Retinal pigment epithelial cell (primary cell): ENCODE measurements at regions not wholly inside any gene's neighbourhood (a gene's known extent, or its start where the extent isn't known, plus 50 kb on each side); places are given as distances from the start of the nearest gene placed in this dataset.

Experiments used
- DNase-seq: peaks from one replicate; pipeline ENCODE4 v3.0.0-alpha.2; 2010; ENCODE audit warnings: low read depth
- H3K4me3 ChIP-seq: 2 replicates; pipeline ENCODE4 v1.5.1; 2011; ENCODE audit warnings: mild to moderate bottlenecking, low read length, control low read depth, moderate library complexity
- TF ChIP-seq, protein P1 (sequence below): conservative IDR thresholded peaks from 2 replicates; pipeline ENCODE4 v1.5.1; 2011; ENCODE audit warnings: low read depth, low read length, control low read depth, inconsistent platforms

DNA sequence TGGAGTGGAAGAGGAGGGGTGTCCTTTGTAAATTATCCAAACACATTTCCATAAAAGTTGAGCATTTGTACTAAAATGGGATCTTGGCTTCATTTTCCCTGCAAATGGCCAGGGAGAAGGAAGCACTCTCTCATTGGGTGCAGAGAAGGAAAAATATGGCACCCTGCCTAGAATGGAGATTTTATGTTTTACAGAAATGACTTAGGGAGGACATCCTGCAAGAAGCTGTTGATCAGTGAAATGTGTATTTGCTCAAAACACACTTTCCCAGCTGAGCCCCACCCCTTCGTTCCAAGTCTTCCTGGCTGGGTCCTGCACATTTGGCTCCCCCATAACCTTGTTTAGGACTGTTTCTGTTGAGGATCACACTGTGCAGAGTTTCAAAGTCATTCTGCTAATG is 213.5 kb upstream of the TAPT1 start:
- DNase-seq, result no peak
- TF ChIP-seq, protein P1, sequence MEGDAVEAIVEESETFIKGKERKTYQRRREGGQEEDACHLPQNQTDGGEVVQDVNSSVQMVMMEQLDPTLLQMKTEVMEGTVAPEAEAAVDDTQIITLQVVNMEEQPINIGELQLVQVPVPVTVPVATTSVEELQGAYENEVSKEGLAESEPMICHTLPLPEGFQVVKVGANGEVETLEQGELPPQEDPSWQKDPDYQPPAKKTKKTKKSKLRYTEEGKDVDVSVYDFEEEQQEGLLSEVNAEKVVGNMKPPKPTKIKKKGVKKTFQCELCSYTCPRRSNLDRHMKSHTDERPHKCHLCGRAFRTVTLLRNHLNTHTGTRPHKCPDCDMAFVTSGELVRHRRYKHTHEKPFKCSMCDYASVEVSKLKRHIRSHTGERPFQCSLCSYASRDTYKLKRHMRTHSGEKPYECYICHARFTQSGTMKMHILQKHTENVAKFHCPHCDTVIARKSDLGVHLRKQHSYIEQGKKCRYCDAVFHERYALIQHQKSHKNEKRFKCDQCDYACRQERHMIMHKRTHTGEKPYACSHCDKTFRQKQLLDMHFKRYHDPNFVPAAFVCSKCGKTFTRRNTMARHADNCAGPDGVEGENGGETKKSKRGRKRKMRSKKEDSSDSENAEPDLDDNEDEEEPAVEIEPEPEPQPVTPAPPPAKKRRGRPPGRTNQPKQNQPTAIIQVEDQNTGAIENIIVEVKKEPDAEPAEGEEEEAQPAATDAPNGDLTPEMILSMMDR, result no peak
- no peak overlapping the region for H3K4me3 ChIP-seq

DNA sequence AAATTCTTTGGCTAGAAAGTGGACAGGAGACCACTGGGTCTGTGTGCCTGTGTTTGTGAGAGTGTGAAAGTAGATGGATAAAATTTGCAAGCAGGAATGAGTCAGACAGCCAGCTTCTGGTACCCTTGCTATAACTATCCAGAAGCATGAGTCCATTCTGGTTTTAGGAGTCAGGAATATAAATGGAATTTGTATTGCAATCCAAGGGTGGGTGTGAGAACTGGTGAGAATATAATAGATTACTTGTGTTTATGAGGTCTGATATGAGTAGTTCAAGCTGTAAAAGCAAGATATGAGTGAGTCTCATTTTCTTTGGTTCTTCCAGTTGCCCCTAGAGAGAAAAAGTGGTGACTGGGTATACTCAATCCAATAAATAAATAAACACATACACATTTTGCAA is 212.7 kb upstream of the TAPT1 start:
- H3K4me3 ChIP-seq, result no peak overlapping the region
- TF ChIP-seq, protein P1, result no peak
- DNase-seq, result no peak

DNA sequence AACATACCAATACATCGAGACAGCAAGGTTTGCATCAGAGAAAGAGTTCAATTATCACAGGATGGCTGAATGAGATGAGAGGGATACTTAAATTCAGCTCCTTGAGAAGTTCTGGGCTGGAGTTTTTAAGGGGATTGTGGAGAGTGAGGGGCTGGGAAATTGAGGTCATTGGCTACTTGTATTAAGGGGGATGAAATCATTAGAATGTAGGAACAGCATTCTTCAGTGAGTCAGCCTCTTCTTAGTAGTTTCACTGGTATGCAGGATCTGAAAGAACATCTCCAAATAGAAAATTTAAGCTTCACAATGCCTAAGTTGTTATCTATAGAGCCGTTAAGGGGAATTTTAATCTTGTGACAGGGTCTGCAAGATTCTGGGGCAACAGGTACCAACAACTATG is 211.6 kb upstream of the TAPT1 start:
- DNase-seq, result no peak
- TF ChIP-seq, protein P1, result no peak
- H3K4me3 ChIP-seq, result no peak overlapping the region

DNA sequence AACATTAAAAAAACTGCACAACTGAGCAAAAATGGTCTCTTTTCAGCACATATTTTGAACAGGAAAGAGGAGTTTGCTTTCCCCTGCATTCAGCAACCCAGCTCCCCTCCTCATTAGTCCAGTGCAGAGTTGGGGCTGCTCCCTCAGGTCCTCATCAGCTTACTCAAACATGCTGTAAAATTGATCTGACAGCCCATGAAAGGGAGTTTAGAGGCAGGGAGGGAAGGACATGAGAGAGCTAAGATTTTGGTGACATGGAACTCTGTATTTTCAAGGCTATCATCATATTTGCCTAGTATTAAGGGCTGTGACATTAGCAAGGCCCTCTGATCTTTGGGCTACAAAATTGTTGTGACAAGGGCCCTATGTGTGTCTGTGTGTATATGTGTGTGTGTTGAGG is 205.6 kb upstream of the TAPT1 start:
- H3K4me3 ChIP-seq, result no peak overlapping the region
- TF ChIP-seq, protein P1, result no peak
- no peak for DNase-seq

DNA sequence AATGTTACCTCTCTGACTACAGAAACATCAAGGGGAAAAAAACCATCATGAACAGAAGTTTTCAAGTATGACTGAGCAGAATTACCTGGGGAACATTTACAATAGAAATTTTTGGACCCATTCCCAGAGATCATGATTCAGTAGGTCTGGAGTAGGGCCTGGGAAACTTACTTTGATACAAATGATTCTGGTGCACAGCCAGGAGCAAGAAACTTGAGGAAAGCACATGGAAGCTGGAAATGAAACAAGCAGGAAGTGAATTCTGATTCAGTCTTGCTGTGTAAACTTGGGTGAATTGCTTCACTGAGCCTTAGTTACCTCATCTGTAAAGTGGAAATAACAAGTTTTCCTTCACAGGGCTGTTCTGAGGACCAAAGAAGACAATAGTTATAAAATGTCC is 192.5 kb upstream of the TAPT1 start:
- DNase-seq, result peak; percentile 39
- H3K4me3 ChIP-seq, result no peak overlapping the region
- TF ChIP-seq, protein P1, result no peak

DNA sequence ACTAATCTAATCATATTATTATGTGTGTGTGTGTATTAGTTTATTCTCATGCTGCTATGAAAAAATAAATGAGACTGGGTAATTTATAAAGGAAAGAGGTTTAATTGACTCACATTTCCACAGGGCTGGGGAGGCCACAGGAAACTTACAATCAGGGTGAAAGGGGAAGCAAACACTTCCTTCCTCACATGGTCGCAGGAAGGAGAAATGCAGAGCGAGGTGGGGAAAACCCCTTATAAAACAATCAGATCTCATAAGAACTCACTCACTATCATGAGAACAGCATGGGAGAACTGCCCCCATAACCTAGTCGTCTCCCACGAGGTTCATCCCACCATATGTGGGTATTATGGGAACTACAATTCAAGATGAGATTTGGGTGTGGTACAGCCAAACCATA is 190.9 kb upstream of the TAPT1 start:
- TF ChIP-seq, protein P1, result no peak
- H3K4me3 ChIP-seq, result no peak overlapping the region

DNA sequence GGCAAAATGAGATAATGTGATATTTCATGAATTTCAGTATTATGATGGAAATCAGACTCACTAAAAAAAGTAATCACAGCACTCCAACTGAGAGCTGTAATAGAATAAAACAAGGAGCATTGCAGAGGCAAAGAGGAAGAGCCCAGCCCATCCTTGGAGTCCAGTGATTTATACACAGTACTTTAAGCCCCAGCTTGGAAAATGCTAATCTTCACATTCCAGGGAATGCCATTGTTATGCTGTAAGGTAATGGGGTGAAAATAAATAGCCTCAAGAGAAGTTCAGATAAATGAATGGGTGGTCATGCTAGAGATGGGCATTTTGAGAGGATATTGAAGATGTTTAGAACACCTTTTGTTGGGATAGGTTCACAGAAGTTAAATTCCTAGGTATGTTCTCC is 190.3 kb upstream of the TAPT1 start:
- no peak overlapping the region for H3K4me3 ChIP-seq
- TF ChIP-seq, protein P1, result no peak
- no peak for DNase-seq

More for the DNA sequence above, 190.9 kb upstream of the TAPT1 start:
- no peak for DNase-seq
